Hematopoietic multipotent progenitor cell treated with erythropoietin and hydrocortisone succinate and interleukin-3 and kit ligand, for 8 days (in vitro differentiated cells): ENCODE measurements at regions not wholly inside any gene's neighbourhood (a gene's known extent, or its start where the extent isn't known, plus 50 kb on each side); places are given as distances from the start of the nearest gene placed in this dataset.
"Not testable (repeated sequence)": the region's sequence is repeated elsewhere in the genome, so short reads cannot be mapped to it uniquely, and the experiment has no call there.

Source experiments
- DNase-seq: peaks from one replicate; pipeline ENCODE4 v3.0.0-alpha.2; 2015

GRCh38 chr5:136738829-136739228, 373.5 kb upstream of the TRPC7 start:
- DNase-seq, result no peak

GRCh38 chr5:136736021-136736420, 370.7 kb upstream of the TRPC7 start:
- no peak for DNase-seq

- not testable (repeated sequence) for DNase-seq
Observed at GRCh38 chr5:136735611-136736010, 370.3 kb upstream of the TRPC7 start.

GRCh38 chr5:136734628-136735027, 369.3 kb upstream of the TRPC7 start:
- no peak for DNase-seq

- DNase-seq, result no peak
Observed at GRCh38 chr5:136732751-136733150, 367.4 kb upstream of the TRPC7 start.

- no peak for DNase-seq
Observed at GRCh38 chr5:136731241-136731900, 366.0 kb upstream of the TRPC7 start.

GRCh38 chr5:136730426-136730825, 365.1 kb upstream of the TRPC7 start:
- DNase-seq, result no peak

- DNase-seq, result no peak
Observed at GRCh38 chr5:136729901-136730355, 364.6 kb upstream of the TRPC7 start.

GRCh38 chr5:136726506-136726905, 361.2 kb upstream of the TRPC7 start:
- no peak for DNase-seq

GRCh38 chr5:136724161-136724560, 358.8 kb upstream of the TRPC7 start:
- no peak for DNase-seq

GRCh38 chr5:136722581-136722980, 357.2 kb upstream of the TRPC7 start:
- no peak for DNase-seq

- no peak for DNase-seq
Observed at GRCh38 chr5:136722086-136722485, 356.7 kb upstream of the TRPC7 start.

GRCh38 chr5:136720674-136721073, 355.3 kb upstream of the TRPC7 start:
- DNase-seq, result no peak

- DNase-seq, result no peak
Observed at GRCh38 chr5:136717917-136718316, 352.6 kb upstream of the TRPC7 start.

- DNase-seq, result no peak
Observed at GRCh38 chr5:136714286-136714685, 348.9 kb upstream of the TRPC7 start.

- no peak for DNase-seq
Observed at GRCh38 chr5:136712628-136713027, 347.3 kb upstream of the TRPC7 start.

GRCh38 chr5:136710834-136711233, 345.5 kb upstream of the TRPC7 start:
- DNase-seq, result no peak

- DNase-seq, result no peak
Observed at GRCh38 chr5:136703706-136704105, 338.4 kb upstream of the TRPC7 start.

- DNase-seq, result no peak
Observed at GRCh38 chr5:136703036-136703435, 337.7 kb upstream of the TRPC7 start.

GRCh38 chr5:136701191-136701590, 335.8 kb upstream of the TRPC7 start:
- no peak for DNase-seq

GRCh38 chr5:136699651-136700050, 334.3 kb upstream of the TRPC7 start:
- DNase-seq, result peak; percentile 8

GRCh38 chr5:136698970-136699369, 333.6 kb upstream of the TRPC7 start:
- no peak for DNase-seq

- DNase-seq, result no peak
Observed at GRCh38 chr5:136694258-136694657, 328.9 kb upstream of the TRPC7 start.

- no peak for DNase-seq
Observed at GRCh38 chr5:136689552-136689951, 324.2 kb upstream of the TRPC7 start.

- peak; percentile 27 for DNase-seq
Observed at GRCh38 chr5:136686192-136686872, 321.0 kb upstream of the TRPC7 start.
